Mucosa of descending colon (tissue), 3 donors: ENCODE measurements at regions not wholly inside any gene's neighbourhood (a gene's known extent, or its start where the extent isn't known, plus 50 kb on each side); places are given as distances from the start of the nearest gene placed in this dataset.

Experiments used
- ATAC-seq: fragments of 200-7000 bp; cut with Tn5 transposase; one replicate; pipeline ENCODE4 v1.9.1; 2020; ENCODE audit warnings: mild to moderate bottlenecking, moderate library complexity
- DNase-seq, 3 donors: peaks; one replicate each; pipeline ENCODE4 v3.0.0-alpha.2; 2020
- H3K36me3 ChIP-seq: fragments of 200-600 bp; one replicate; pipeline ENCODE4 v1.8.0; 2021; ENCODE audit warnings: low read depth, mild to moderate bottlenecking
- H3K4me1 ChIP-seq: fragments of 200-600 bp; one replicate; pipeline ENCODE4 v1.8.0; 2021; ENCODE audit warnings: low read depth, mild to moderate bottlenecking
- H3K4me3 ChIP-seq: fragments of 200-600 bp; one replicate; pipeline ENCODE4 v1.8.0; 2021; ENCODE audit warnings: mild to moderate bottlenecking
- H3K9me3 ChIP-seq: fragments of 200-600 bp; one replicate; pipeline ENCODE4 v1.8.0; 2021; ENCODE audit warnings: mild to moderate bottlenecking
- intact Hi-C, 2 donors: fragments of 100-400 bp; cut with DNase I in 1 of 2; cut with micrococcal nuclease in 1 of 2; formaldehyde crosslinking; loops; one replicate each; pipeline versions ENCODE4 v1.11.0 to v1.11.1; 2022; cut with DNase I, micrococcal nuclease
- TF ChIP-seq, protein P1 (sequence below): fragments of 200-600 bp; IDR thresholded peaks from one replicate; pipeline ENCODE4 v1.8.0; 2022; ENCODE audit warnings: antibody characterized with exemption, mild to moderate bottlenecking
- donor health status: DM: no; HTN: no; CAD: no; lungs with moderate emphysema.
- donor health status: DM: no; HTN: no; CAD: no.
- donor health status: DM: no; HTN: yes; CAD: no.

GRCh38 chr2:235238537-235238936 lies 255.3 kb upstream of the AGAP1 start:
- no peak overlapping the region for H3K4me3 ChIP-seq
- peak; percentile 40 to 62 (median 57) for DNase-seq
- peak; percentile 58 for ATAC-seq
- no peaks in the 10 kb centered on the region for H3K36me3 ChIP-seq
- no peaks in the 10 kb centered on the region for H3K9me3 ChIP-seq
- intact Hi-C loops: no loop called here
- TF ChIP-seq, protein P1, sequence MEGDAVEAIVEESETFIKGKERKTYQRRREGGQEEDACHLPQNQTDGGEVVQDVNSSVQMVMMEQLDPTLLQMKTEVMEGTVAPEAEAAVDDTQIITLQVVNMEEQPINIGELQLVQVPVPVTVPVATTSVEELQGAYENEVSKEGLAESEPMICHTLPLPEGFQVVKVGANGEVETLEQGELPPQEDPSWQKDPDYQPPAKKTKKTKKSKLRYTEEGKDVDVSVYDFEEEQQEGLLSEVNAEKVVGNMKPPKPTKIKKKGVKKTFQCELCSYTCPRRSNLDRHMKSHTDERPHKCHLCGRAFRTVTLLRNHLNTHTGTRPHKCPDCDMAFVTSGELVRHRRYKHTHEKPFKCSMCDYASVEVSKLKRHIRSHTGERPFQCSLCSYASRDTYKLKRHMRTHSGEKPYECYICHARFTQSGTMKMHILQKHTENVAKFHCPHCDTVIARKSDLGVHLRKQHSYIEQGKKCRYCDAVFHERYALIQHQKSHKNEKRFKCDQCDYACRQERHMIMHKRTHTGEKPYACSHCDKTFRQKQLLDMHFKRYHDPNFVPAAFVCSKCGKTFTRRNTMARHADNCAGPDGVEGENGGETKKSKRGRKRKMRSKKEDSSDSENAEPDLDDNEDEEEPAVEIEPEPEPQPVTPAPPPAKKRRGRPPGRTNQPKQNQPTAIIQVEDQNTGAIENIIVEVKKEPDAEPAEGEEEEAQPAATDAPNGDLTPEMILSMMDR: no peak
- H3K4me1 ChIP-seq: no peaks in the 10 kb centered on the region

DNA sequence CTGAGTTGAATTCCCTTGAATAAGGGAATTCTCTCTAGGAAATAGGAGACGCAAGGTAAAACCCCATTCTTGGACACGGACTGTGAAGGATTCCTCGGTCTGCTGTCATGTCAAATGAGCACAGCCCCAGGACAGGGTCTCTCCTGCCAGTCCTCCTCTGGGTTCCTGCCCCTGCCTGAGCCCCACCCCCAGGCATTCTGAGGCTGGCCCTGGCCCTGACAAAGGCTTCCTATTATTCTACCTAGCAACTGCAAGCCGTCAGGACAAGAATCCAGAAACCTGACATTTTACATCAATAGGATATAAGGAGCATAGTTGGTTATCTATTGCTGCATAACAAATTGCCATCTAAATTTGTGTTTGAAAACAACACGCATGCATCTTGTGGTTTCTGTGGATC lies 253.3 kb upstream of the AGAP1 start:
- no peak for DNase-seq

DNA sequence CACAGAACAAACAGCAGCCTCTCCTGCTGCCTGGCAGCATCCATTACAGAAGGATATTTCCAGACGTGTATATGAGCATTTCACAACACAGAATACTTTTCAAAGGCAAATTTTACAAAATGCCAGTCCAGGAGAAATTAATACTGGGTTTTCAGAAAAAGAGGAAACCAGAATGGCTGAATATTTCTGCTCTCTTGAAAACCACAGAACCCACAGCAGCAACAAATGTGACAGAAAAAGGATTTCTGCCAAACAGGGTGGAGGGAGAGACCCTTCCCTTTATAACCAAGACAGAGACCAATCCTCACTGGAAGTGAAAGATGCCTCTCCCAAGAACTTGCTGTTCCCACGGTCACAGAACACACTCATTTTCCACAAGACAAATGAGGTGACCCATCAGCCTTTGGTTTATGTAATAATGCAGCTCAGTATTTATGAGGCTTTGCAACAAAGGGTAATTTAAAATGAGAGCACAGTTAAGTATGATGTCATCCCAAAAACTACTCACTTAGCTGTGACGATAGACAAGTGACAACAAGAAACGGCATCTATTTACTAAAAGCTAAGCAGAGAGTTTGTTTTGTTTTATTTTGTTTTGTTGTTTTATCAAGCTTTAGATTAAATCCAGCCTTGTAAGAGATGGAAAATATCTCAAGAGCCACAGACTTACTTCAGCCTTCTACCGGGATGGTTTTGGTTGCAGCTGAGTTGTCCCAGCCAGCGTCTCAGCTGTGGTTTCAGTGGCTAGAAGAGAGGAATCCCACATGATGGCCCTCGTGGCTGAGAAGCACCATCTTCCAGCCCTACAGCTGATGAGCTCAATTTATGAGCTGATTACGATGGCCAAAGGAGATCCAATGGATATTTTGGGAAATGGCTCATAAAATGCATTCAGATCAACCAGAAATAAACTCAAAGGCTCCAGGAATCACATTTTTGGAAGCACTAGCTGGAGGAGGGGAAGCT lies 249.3 kb upstream of the AGAP1 start:
- H3K36me3 ChIP-seq: no peaks in the 10 kb centered on the region
- TF ChIP-seq, protein P1: no peak
- no peak for ATAC-seq

More for the DNA sequence above, 253.3 kb upstream of the AGAP1 start:
- no peaks in the 10 kb centered on the region for H3K36me3 ChIP-seq
- no peak for ATAC-seq
- no peak overlapping the region for H3K4me3 ChIP-seq
- intact Hi-C loops: no loop called here
- no peaks in the 10 kb centered on the region for H3K4me1 ChIP-seq
- TF ChIP-seq, protein P1: no peak
- H3K9me3 ChIP-seq: no peaks in the 10 kb centered on the region

GRCh38 chr2:235247001-235247400 lies 246.8 kb upstream of the AGAP1 start:
- TF ChIP-seq, protein P1: no peak
- H3K4me3 ChIP-seq: no peak overlapping the region
- DNase-seq (no peak), ATAC-seq (no peak)
- H3K4me1 ChIP-seq: no peaks in the 10 kb centered on the region
- no peaks in the 10 kb centered on the region for H3K36me3 ChIP-seq
- intact Hi-C loops: no loop called here
- H3K9me3 ChIP-seq: no peaks in the 10 kb centered on the region

More for the DNA sequence above, 249.3 kb upstream of the AGAP1 start:
- Histone ChIP-seq H3K4me1 (no peaks in the 10 kb centered on the region), H3K4me3 (no peak overlapping the region), H3K9me3 (no peaks in the 10 kb centered on the region)
- DNase-seq: peak in 1 of 3 donors; percentile 16
- intact Hi-C loops: no loop called here

GRCh38 chr2:235255693-235256092 lies 238.2 kb upstream of the AGAP1 start:
- intact Hi-C loops: no loop called here
- TF ChIP-seq, protein P1: no peak
- H3K4me1 ChIP-seq: no peaks in the 10 kb centered on the region
- DNase-seq: peak in 1 of 3 donors; percentile 33
- ATAC-seq: peak; percentile 57
- H3K9me3 ChIP-seq: no peaks in the 10 kb centered on the region
- H3K4me3 ChIP-seq: no peak overlapping the region
- no peaks in the 10 kb centered on the region for H3K36me3 ChIP-seq
